Stimulated activated CD4-positive, alpha-beta T cell treated with anti-CD3 and anti-CD28 coated beads, TNF-alpha, amount 100 ng/mL, for 48 hours (primary cell): ENCODE measurements at regions not wholly inside any gene's neighbourhood (a gene's known extent, or its start where the extent isn't known, plus 50 kb on each side); places are given as distances from the start of the nearest gene placed in this dataset.

Source experiments
- DNase-seq, 3 donors: peaks; one replicate each; pipeline ENCODE4 v3.0.0-alpha.2; 2020; ENCODE audit warnings: low read depth in 3 of 3

GRCh38 chr15:31262901-31263671 lies 63.5 kb upstream of the KLF13 start:
- no peak for DNase-seq

GRCh38 chr15:31263751-31264558 lies 62.7 kb upstream of the KLF13 start:
- DNase-seq = peak; percentile 41 to 58 (median 56)

GRCh38 chr15:31264559-31265089 lies 62.0 kb upstream of the KLF13 start:
- no peak for DNase-seq

GRCh38 chr15:31265090-31265870 lies 61.4 kb upstream of the KLF13 start:
- no peak for DNase-seq

GRCh38 chr15:31265871-31266711 lies 60.5 kb upstream of the KLF13 start:
- peak; percentile 23 to 49 (median 48) for DNase-seq

GRCh38 chr15:31266712-31267111 lies 59.9 kb upstream of the KLF13 start:
- DNase-seq = no peak

- no peak for DNase-seq
Measured at GRCh38 chr15:31267161-31268107, 59.2 kb upstream of the KLF13 start.

GRCh38 chr15:31268108-31268501 lies 58.5 kb upstream of the KLF13 start:
- DNase-seq = no peak

GRCh38 chr15:31268911-31269784 lies 57.5 kb upstream of the KLF13 start:
- no peak for DNase-seq

- no peak for DNase-seq
Measured at GRCh38 chr15:31269816-31270575, 56.6 kb upstream of the KLF13 start.

GRCh38 chr15:31270767-31271166 lies 55.9 kb upstream of the KLF13 start:
- DNase-seq = no peak

GRCh38 chr15:31271224-31271635 lies 55.4 kb upstream of the KLF13 start:
- DNase-seq = no peak

- DNase-seq = no peak
Measured at GRCh38 chr15:31271711-31272557, 54.7 kb upstream of the KLF13 start.

GRCh38 chr15:31272558-31273257 lies 53.9 kb upstream of the KLF13 start:
- DNase-seq = no peak

- DNase-seq = no peak
Measured at GRCh38 chr15:31273258-31273941, 53.2 kb upstream of the KLF13 start.
